ENCODE measurements at regions not wholly inside any gene's neighbourhood (a gene's known extent, or its start where the extent isn't known, plus 50 kb on each side); places are given as distances from the start of the nearest gene placed in this dataset.

DNA sequence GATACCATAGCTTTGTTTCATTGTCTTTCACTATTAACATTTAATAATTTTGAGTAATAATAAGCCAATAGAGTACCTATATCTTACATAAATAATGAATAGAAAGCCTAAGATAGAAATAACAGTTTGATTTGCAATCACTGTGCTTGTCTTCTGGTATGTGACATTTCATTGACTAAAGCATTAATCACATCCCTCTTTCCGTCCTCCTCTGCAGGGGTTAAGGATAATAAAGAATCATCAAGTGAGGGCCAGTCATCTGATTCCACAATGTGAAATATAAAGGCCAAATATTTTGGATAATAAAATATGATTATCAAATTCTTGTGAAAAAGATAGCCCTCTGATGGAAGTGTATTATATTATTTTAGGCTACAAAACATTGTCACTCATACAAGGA is 2073.4 kb downstream of the ARAP2 start:
- DNase-seq (ENCODE audit: low read depth in 2 of 2), result no peak

DNA sequence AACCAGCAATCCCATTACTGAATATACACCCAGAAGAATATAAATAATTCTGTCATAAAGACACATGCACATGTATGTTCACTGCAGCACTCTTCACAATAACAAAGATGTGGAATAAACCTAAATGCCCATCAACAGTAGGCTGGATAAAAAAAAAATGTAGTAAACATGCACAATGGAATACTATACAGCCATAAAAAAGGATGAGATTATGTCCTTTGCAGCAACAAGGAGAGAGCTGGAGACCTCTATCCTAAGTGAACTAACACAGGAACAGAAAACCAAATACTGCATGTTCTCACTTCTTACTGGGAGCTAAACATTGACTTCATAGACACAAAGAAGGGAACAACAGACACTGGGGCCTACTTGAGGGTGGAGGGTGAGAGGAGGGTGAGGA is 2067.7 kb downstream of the ARAP2 start:
- no peak for DNase-seq (ENCODE audit: low read depth in 2 of 2)

DNA sequence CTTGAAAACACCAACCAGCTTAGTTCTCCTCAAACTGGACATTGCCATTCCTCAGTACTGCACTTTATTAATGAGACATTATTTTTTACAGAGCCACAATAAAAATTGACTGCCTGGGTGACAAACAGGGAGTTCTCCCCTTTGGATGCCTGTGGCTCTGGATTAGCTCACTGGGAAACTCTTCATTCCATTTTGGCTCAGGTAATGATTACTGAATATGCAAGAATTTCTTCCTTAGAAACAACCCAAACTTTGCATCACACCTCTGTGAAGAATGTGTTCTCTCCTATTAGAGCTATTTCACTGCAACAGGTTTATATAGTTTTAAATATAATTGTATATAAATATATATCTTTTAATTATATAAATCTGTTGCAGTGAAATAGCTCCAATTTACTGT is 2065.8 kb downstream of the ARAP2 start:
- no peak for DNase-seq (ENCODE audit: low read depth in 2 of 2)

DNA sequence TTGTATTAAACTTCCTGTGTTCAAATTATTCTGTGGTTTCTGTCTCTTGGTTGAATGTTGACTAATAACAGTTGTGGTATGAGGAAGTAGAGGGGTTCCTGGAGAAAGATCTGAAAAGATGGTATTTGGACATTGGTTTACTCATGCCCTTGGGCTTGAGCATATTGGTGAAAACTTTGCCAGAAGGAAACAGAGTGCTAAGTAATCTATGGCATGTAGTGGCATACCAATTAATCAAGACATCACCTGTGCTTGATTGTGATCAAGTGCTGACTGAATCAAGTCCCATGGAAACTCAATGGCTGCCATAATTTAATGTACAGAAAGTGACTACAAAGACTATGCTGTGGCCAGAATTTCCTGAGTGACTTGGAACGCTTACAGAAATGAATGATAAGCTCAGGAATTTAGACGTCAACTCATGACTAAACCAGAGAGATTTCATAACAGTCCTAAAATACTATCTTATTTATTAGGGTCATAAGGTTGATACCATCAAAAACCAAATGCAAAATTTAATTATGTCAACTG is 2062.9 kb downstream of the ARAP2 start:
- DNase-seq (ENCODE audit: low read depth in 2 of 2), result no peak

DNA sequence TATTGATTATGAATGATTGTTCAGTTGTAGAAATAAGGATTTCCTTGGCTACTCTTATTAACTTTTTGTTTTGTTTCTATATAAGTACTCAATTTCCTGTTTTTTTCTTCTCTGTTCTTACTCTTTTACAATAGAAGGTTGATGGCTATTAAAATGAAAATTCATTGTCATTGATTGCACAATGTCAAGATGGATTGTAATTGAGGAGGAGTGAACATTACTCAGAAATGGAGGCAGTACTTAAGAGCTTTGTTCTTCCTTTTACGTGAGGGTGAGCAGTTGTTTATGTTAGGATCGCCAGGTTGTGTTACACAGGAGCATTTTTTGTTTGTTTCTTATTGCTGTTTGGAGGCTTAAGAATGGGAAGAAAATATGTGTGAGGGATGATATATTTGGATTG is 2062.4 kb downstream of the ARAP2 start:
- no peak for DNase-seq (ENCODE audit: low read depth in 2 of 2)

DNA sequence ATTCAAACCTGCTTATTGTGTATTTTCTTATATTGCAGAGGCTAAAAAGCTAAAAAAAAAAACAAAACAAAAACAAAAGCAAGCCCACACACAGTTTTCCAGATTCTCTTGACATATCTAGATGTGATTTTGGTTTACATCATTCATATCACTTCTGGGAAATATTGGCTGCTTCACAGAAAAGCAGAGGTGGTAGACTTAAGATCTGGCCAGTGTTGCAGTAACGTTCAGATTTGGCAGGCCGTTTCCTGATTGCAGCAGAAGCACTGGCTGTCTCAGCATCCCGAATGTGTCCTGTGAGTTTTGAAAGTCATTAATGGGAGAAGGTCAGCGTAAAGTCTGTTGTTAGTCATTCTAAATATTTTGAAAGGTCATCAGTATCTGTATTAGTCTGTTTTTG is 2062.0 kb downstream of the ARAP2 start:
- no peak for DNase-seq (ENCODE audit: low read depth in 2 of 2)

DNA sequence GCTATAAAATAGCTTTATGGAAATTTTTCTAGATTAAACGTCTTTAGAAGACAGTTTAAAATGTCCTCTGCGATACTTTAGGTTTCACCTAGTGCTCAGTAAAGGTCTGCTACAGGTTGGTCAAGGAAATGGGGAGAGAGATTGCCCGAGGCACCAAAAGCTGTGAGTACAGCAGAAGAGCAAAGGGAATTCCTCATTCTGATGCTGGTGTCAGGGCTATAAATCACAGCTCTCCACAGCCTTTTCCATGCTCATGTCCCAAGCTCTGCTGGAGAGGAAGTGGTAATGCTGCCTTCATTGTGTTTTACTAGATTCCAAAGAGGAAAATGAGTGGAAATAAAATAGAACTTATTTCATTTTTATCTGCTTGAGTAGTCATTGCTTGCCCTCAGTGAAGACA is 2060.4 kb downstream of the ARAP2 start:
- DNase-seq (ENCODE audit: low read depth in 2 of 2), result no peak

DNA sequence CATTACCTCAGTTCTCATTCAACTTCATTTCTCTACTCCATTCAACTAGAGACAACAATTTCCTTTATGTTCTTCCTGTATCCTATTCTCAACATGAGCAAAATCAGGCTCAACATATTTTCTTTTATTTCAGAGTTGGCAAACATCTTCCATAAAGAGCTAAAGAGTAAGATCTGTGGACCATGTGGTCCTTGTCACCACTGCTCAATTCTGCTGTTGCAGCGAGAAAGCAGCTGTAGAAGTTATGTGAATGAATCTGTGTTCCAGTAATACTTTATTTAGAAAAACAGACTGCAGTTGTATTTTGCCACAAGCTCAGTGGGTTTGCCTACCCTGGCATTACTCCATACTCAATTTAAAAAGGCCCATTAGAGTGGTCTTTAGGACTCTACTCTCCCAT is 2057.3 kb downstream of the ARAP2 start:
- no peak for DNase-seq (ENCODE audit: low read depth in 2 of 2)

DNA sequence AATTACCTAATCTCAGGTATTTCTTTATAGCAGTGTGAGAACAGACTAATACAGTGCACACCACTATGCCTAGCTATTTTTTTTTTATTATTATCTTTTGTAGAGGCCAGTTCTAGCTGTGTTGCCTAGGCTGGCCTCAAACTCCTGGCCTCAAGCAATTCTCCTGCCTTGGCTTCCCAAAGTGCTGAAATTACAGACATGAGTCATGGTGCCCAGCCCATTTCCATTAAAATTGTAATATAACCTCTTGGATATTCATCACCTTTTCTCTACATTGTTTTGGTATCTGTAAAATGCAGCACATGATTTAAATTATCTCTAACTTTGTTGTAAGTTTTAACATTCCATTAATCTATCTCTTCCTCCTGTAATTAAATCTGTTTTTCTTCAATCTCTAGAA is 2052.9 kb downstream of the ARAP2 start:
- no peak for DNase-seq (ENCODE audit: low read depth in 2 of 2)

DNA sequence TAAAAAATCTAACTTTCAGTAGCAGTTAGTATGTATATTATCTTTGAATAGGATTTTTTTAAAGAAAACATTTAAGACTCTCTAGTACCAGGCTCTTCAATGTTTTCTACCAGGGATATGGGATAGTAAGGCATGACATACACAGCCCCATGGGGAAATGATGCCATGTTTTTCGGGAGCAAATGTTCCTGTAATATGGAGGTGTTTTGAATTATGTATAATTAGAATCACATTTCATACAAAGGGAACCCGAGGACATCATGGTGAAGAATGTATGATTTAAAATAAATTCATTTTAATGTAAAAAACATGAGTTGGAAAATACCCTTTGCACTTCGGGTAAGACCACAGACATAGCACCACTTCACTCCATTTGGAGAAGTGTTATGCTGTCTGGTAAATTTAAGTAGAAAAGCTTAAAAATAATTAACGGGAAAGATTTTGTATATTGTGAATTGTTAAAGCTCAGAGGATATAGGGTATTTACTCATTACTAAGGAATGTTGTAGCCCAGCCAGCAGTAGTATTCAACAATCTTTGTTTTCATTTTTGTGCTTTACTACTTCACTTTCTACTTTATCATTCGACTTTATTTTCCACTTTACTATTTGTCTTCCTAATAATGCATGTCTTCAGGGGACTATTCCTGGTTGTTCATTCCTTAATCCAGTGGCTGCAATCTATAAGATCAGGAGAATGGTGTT is 2050.7 kb downstream of the ARAP2 start:
- no peak for DNase-seq (ENCODE audit: low read depth in 2 of 2)

DNA sequence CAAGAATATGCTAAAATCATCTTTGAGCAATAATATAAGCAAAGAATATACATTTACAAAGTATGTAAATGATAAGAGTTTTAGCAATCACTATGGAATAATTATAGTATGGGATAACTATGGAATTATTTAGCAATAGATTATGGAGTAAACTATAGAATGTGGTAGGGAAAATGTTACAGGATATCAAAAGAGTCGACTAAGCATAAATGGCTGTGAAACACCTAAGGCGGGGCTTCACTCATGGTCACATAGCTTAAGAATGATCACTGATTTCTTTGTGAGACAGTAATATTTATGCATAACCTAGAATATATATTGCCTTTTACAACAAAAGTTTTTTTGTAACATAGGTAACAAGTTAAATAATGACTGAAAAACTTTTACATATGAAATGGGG is 2049.7 kb downstream of the ARAP2 start:
- no peak for DNase-seq (ENCODE audit: low read depth in 2 of 2)

DNA sequence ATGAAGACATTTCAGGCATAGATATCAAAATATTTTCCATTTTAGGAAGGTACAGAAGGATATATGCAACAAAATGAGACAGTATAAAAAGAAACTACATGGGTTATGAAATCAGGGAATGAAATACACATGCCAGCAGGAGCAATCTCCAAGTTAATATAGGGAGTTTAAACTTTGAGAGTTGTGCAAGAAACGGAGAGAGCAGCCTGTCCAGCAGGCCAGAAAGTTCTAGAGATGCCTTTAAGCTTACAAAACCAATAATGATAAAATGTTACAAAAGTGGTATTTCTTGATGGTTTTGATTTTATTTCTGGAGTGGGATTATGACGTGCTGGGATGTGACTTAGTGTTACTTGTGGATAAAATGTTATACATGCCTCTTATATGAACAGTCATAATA is 2047.9 kb downstream of the ARAP2 start:
- no peak for DNase-seq (ENCODE audit: low read depth in 2 of 2)

DNA sequence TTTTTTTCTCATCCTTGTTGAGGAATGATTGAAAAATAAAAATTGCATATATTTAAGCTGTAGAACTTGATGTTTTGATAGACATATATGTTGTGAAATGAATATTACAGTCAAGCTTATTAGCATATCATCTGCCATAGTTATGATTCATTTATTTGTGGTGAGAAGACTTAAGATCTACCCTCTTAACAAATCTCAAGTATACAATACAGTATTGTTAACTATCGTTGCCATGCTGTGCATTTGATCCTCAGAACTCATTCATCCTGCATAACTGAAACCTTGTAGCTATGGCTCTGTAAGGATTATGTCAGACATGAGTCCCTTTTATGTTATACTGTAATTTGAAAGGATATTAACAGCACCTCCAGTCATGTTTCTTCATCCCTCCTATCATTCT is 2045.3 kb downstream of the ARAP2 start:
- no peak for DNase-seq (ENCODE audit: low read depth in 2 of 2)

DNA sequence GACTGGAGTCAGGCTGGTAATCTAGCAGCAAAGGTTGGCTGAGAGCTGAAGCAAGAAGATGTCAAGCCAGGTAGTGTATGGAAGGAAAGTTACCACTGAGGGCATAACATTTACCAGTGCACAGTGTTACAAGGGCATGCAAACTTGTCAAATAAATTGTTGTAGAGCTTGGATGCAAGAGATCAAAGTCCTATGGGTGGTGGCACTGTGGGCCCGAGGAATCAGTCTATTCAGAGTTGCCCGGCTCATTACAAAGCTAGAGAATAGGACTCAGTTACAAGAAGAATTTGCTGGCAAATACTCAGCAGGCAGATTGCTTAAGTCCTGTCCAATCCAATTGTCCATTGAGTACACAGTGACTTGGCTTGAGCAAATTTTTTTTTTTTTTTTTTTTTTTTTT is 2043.8 kb downstream of the ARAP2 start:
- no peak for DNase-seq (ENCODE audit: low read depth in 2 of 2)

DNA sequence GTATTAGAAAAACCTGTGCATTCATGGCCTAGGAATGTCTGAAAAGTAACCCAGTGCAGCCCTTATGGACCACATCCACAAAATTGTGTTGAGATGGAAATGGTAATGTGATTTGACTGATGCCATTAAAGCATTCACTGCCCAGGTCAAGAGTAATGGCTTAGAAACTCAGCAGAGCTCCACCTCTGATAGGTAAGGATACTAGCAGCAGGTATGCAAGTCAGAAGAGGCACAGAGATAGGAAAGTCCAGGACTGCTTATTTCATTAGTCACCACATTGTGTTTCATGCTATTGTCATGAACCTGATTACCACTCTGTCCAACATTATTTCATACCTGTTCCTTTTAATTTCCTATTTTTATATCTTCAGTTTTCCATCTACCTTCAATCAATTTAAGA is 2042.2 kb downstream of the ARAP2 start:
- no peak for DNase-seq (ENCODE audit: low read depth in 2 of 2)

DNA sequence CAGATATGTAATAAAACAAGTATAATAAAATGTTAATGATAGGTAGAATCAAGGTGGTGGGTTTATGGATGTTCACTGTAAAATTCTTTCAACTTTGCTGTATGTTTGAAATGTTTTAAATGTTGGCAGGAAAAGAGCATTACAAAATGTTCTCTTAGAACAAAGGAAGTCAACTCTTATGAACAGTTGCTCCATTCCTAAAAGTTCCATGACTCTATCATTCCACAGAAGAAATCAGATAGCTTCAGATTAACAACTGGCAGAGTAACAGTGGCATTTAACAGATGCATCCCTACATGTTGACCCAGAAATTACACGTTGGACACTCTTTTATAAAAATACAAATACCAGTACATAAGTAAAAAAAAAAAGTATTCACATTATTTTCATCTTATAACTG is 2023.7 kb downstream of the ARAP2 start:
- DNase-seq (ENCODE audit: low read depth in 2 of 2), result no peak

DNA sequence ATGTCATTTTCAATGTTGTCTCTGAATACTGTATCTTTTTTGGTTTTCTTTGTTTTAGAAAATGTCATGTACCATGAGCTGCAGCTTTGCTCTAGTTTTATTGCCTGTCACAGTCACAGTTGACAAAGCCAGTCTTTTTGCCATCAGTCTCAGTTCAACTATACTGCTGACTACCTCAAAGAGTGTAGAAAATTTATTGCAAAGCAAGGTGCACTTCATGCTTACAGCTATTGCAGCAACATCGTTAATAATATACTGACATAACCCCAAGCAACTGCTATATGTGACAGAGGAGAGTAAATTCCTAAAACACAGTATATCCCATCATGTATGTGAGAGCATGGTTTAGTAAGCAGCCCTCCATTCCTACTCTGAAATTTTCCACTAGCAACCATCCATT is 2022.3 kb downstream of the ARAP2 start:
- DNase-seq (ENCODE audit: low read depth in 2 of 2), result no peak

DNA sequence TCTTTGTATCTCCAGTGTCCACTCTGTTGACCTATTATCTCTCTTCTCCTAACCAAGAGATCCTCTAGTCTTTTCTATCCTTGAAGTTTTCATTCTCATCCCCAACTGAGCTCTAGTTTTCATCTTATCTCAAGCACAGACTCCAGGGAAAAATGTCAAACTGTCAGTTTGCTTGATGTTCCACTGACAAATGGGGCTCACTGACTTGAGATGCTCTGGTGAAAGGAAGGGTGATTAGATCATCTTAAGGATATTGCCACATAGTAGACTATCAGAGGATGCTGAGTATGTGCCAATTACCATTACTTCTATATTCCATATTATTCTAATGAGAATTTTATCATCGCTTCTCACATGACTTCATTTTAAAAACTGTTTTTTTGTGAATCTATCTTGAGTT is 2008.2 kb downstream of the ARAP2 start:
- no peak for DNase-seq (ENCODE audit: low read depth in 2 of 2)

DNA sequence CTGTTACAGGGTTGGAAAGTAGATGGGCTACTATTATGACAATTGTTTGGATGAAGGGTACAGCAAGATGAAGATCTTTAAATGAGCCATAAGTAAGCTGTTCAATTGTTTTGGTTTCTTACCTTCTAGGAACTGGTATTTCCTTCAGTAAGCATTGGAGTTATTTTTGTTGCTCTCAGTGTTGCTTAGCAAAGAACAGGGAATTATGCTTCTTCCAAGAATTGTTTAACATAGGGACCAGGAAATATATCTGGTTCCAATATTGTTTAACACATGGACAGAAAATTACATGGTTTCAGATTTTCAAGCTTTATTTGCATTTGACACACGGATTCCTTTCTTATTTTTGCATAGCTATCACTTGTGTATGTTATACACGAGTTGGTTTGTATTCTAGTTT is 1999.0 kb downstream of the ARAP2 start:
- DNase-seq (ENCODE audit: low read depth in 2 of 2), result no peak

DNA sequence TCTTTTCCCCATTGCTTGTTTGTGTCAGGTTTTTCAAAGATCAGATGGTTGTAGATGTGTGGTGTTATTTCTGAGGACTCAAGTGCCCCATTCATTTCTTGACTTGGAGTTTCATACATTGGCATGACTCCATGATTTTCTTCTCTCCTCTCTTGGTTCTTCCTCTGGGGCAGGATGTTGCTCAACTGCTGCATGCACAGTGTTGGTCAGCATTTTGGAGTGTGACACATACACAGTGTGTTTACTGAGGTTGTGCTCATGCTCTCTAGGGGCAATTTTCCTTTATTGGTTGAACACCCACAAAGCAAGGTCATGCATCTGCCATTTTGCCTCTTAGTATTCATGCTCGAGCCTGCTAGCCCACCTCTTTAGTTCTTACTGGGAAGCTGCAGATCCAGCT is 1993.8 kb downstream of the ARAP2 start:
- DNase-seq (ENCODE audit: low read depth in 2 of 2), result no peak

DNA sequence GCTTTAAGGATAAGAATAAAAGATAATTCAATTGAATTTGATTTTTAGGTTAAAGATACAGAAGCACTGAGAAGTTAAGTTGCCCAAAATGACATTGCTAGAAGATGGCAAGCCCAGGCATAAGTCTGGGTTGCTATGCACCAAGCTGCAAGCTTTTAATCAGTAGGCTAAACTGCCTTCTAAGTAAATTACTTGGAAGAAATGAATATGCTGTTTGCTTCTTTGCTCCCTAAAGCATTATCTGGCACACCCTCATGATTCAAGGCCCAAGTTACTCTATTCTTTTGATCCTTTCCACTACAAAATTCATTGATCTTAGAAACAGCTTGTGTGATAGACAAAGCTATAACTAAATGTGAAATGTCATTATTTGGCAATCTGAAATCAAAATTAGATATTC is 1991.1 kb downstream of the ARAP2 start:
- no peak for DNase-seq (ENCODE audit: low read depth in 2 of 2)

DNA sequence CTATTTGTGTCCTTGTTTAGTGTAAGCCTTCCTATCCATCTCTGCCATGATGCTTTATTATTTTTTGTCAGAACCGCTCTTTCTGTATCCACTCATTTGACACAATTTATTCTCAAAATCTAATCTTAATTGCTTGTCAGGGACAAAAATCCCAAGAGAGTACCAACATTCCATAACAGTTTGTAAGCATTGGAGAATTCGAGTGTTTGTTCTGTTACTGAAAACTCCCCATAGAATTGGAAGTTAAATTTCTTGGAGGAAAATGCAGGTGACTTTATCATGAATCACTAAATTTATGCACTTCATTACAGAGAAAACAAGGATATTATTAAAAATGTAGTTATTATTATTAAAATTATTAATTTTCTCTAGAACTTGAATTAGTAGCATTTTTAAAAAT is 1986.1 kb downstream of the ARAP2 start:
- DNase-seq (ENCODE audit: low read depth in 2 of 2), result no peak

DNA sequence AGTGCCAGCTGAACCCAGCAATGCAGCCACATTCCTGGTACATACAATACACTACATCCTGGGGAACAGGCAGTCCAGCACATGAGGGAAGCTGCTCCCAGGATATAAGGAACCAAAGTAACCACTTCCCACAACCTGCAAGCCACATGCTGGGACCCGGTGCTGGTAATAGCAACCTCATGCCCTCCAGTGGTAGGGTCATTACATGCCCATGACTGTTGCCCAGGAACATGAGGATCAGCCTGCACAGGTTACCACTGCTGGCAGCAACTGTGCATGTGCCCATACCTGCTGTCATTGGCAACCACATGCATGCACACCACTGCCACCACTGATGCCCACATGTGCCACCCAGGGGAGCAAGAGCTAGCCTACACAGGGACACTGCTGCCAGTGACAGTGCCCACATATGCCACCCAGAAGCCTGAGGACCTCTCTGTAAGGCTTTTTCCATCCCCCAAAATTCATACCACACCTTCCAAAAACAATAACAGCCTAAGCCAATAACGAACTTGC is 1982.5 kb downstream of the ARAP2 start:
- DNase-seq (ENCODE audit: low read depth in 2 of 2), result no peak

DNA sequence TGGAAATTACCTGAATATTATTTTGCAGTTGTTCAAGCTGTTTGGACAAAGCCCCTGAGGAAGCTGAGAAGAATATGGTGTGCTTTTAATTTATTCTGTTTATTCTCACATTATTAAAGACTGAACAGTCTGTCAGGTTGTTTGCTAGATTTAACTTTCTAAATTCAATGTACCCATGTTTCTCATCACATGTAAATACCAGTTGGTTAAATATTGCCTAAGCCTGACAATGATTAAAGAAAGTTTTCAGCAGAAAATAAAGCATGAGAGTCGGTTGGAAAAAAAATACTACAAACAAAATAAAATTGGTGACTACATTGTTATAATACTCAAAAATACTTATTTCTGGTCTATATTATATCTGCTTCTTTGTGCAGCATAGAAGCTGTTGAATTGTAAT is 1974.7 kb downstream of the ARAP2 start:
- DNase-seq (ENCODE audit: low read depth in 2 of 2), result no peak

Data from stimulated activated CD8-positive, alpha-beta memory T cell treated with anti-CD3 and anti-CD28 coated beads, Interleukin-2, amount 100 ng/mL, for 48 hours (primary cell).